ENCODE measurements at regions not wholly inside any gene's neighbourhood (a gene's known extent, or its start where the extent isn't known, plus 50 kb on each side); places are given as distances from the start of the nearest gene placed in this dataset.

- TF ChIP-seq ZNF18 (CRISPR knock-in tag; IDR thresholded peaks at IDR 0.05; ENCODE audit: insufficient replicate concordance) (peak; percentile 86), GATAD2A (CRISPR knock-in tag; IDR thresholded peaks at IDR 0.05) (peak; percentile 93), TP53 (CRISPR knock-in tag; conservative IDR thresholded peaks at IDR 0.05) (no peak), NFRKB (IDR thresholded peaks at IDR 0.05) (no peak), ZNF362 (CRISPR knock-in tag; IDR thresholded peaks at IDR 0.05; ENCODE audit: borderline replicate concordance) (peak; percentile 76; the same call in 1 of the 2 replicates), KMT2A (CRISPR knock-in tag; IDR thresholded peaks at IDR 0.05) (no peak), ZNF530 (CRISPR knock-in tag; IDR thresholded peaks at IDR 0.05; ENCODE audit: low read depth) (no peak), AFF4 (CRISPR knock-in tag; IDR thresholded peaks at IDR 0.05) (no peak), ZNF260 (CRISPR knock-in tag; IDR thresholded peaks at IDR 0.05; ENCODE audit: borderline replicate concordance, low read depth) (no peak), TARDBP (CRISPR knock-in tag; IDR thresholded peaks at IDR 0.05) (peak; percentile 51; the same call in 1 of the 2 replicates), TMF1 (CRISPR knock-in tag; IDR thresholded peaks at IDR 0.05; ENCODE audit: low read depth) (no peak), TFDP2 (CRISPR knock-in tag; IDR thresholded peaks at IDR 0.05) (peak; percentile 73), MXD3 (CRISPR knock-in tag; IDR thresholded peaks at IDR 0.05) (peak; percentile 32; the same call in 1 of the 2 replicates), ZNF224 (CRISPR knock-in tag; IDR thresholded peaks at IDR 0.05) (peak; percentile 71; the same call in 1 of the 2 replicates), ZNF75D (CRISPR knock-in tag; IDR thresholded peaks at IDR 0.05; ENCODE audit: borderline replicate concordance) (no peak), ZNF660 (CRISPR knock-in tag; IDR thresholded peaks at IDR 0.05; ENCODE audit: borderline replicate concordance, low read depth) (no peak), JARID2 (CRISPR knock-in tag; IDR thresholded peaks at IDR 0.05; ENCODE audit: insufficient replicate concordance) (no peak), ZIK1 (CRISPR knock-in tag; IDR thresholded peaks at IDR 0.05; ENCODE audit: borderline replicate concordance, low read depth) (no peak), ZNF225 (CRISPR knock-in tag; IDR thresholded peaks at IDR 0.05) (peak; percentile 60; the same call in 1 of the 2 replicates), SOX13 (IDR thresholded peaks at IDR 0.05) (peak; percentile 40; the same call in 1 of the 2 replicates), SOX13 (CRISPR knock-in tag; conservative IDR thresholded peaks at IDR 0.05 in 1 of 2, IDR thresholded peaks at IDR 0.05 in 1 of 2) (peak in 1 of 2 experiments; percentile 93; a peak in 2 of 4 replicates), ZNF124 (CRISPR knock-in tag; IDR thresholded peaks at IDR 0.05) (peak; percentile 90; the same call in 1 of the 2 replicates), ZNF83 (CRISPR knock-in tag; IDR thresholded peaks at IDR 0.05; ENCODE audit: borderline replicate concordance) (no peak)
These were observed 196.2 kb downstream of the SLCO4C1 start (continued) for GRCh38 chr5:102099766-102100331.
